H9 (cell line): ENCODE measurements at regions not wholly inside any gene's neighbourhood (a gene's known extent, or its start where the extent isn't known, plus 50 kb on each side); places are given as distances from the start of the nearest gene placed in this dataset.

ENCODE experiments used
- DNase-seq: peaks from one replicate; pipeline ENCODE4 v3.0.0-alpha.2; 2017
- H2AFZ ChIP-seq: one replicate; pipeline ENCODE4 v1.6.1; 2013; ENCODE audit warnings: mild to moderate bottlenecking, low read length, control low read depth, moderate library complexity
- H2AK5ac ChIP-seq: 2 replicates; pipeline ENCODE4 v1.6.1; 2013; ENCODE audit warnings: low read length, control low read depth, mixed read lengths; ENCODE audit not compliant: insufficient read length
- H2BK120ac ChIP-seq: one replicate; pipeline ENCODE4 v1.6.1; 2013; ENCODE audit warnings: low read depth, mild to moderate bottlenecking, low read length, control low read depth, inconsistent platforms; ENCODE audit not compliant: poor library complexity, severe bottlenecking
- H2BK12ac ChIP-seq: 2 replicates; pipeline ENCODE4 v1.6.1; 2013; ENCODE audit warnings: low read length, control low read depth, mixed read lengths, low read depth; ENCODE audit not compliant: insufficient read length
- H2BK15ac ChIP-seq: 2 replicates; pipeline ENCODE4 v1.6.1; 2013; ENCODE audit warnings: low read depth, low read length, control low read depth
- H2BK20ac ChIP-seq: one replicate; pipeline ENCODE4 v1.6.1; 2013; ENCODE audit warnings: low read depth, mild to moderate bottlenecking, low read length, control low read depth, inconsistent platforms; ENCODE audit not compliant: poor library complexity, severe bottlenecking
- H2BK5ac ChIP-seq: 2 replicates; pipeline ENCODE4 v1.6.1; 2013; ENCODE audit warnings: low read length, control low read depth, mixed read lengths; ENCODE audit not compliant: insufficient read length
- H3K14ac ChIP-seq: 2 replicates; pipeline ENCODE4 v1.6.1; 2013; ENCODE audit warnings: low read length, control low read depth; ENCODE audit not compliant: insufficient read depth
- H3K18ac ChIP-seq: 2 replicates; pipeline ENCODE4 v1.6.1; 2013; ENCODE audit warnings: low read depth, mild to moderate bottlenecking, mixed read lengths, low read length, control low read depth; ENCODE audit not compliant: insufficient read length
- H3K23ac ChIP-seq: 2 replicates; pipeline ENCODE4 v1.6.1; 2013; ENCODE audit warnings: low read length, control low read depth, mixed read lengths, low read depth; ENCODE audit not compliant: insufficient read length
- H3K23me2 ChIP-seq: 2 replicates; pipeline ENCODE4 v1.6.1; 2013; ENCODE audit warnings: low read depth, mild to moderate bottlenecking, mixed read lengths, low read length, control low read depth; ENCODE audit not compliant: insufficient read length, poor library complexity, severe bottlenecking
- H3K27ac ChIP-seq: 2 replicates; pipeline ENCODE4 v1.5.1; 2013; ENCODE audit warnings: low read length, control low read depth, mixed read lengths, low read depth; ENCODE audit not compliant: insufficient read length
- H3K27me3 ChIP-seq: 2 replicates; pipeline ENCODE4 v1.6.1; 2013; ENCODE audit warnings: low read length, control low read depth, inconsistent platforms; ENCODE audit not compliant: insufficient read depth
- H3K4ac ChIP-seq: 2 replicates; pipeline ENCODE4 v1.6.1; 2013; ENCODE audit warnings: low read depth, mild to moderate bottlenecking, control low read depth, inconsistent platforms, low read length, moderate library complexity
- H3K4me1 ChIP-seq: 2 replicates; pipeline ENCODE4 v1.6.1; 2013; ENCODE audit warnings: low read length, control low read depth, inconsistent platforms; ENCODE audit not compliant: insufficient read depth
- H3K4me2 ChIP-seq: 2 replicates; pipeline ENCODE4 v1.6.1; 2013; ENCODE audit warnings: low read length, control low read depth, mixed read lengths; ENCODE audit not compliant: insufficient read length, insufficient read depth
- H3K56ac ChIP-seq: 2 replicates; pipeline ENCODE4 v1.6.1; 2013; ENCODE audit warnings: low read depth, mild to moderate bottlenecking, mixed read lengths, low read length, control low read depth; ENCODE audit not compliant: insufficient read length
- H3K79me1 ChIP-seq: 2 replicates; pipeline ENCODE4 v1.6.1; 2013; ENCODE audit warnings: low read depth, mild to moderate bottlenecking, moderate library complexity, low read length, control low read depth, inconsistent platforms; ENCODE audit not compliant: insufficient read depth, poor library complexity, severe bottlenecking
- H3K79me2 ChIP-seq: 2 replicates; pipeline ENCODE4 v1.6.1; 2013; ENCODE audit warnings: low read length, control low read depth, inconsistent platforms; ENCODE audit not compliant: insufficient read depth
- H3K9ac ChIP-seq: 2 replicates; pipeline ENCODE4 v1.6.1; 2013; ENCODE audit warnings: low read length, control low read depth, mixed read lengths; ENCODE audit not compliant: insufficient read length; ENCODE audit errors: extremely low read depth
- H3K9me3 ChIP-seq: one replicate; pipeline ENCODE4 v1.6.1; 2013; ENCODE audit warnings: low read depth, low read length, inconsistent platforms; ENCODE audit not compliant: control insufficient read depth
- H3T11ph ChIP-seq: one replicate; pipeline ENCODE4 v1.6.1; 2013; ENCODE audit warnings: mild to moderate bottlenecking, low read length, control low read depth, inconsistent platforms
- H4K20me1 ChIP-seq: one replicate; pipeline ENCODE4 v1.6.1; 2013; ENCODE audit not compliant: control insufficient read depth, insufficient read length, insufficient read depth
- H4K5ac ChIP-seq: 2 replicates; pipeline ENCODE4 v1.6.1; 2013; ENCODE audit warnings: low read depth, mild to moderate bottlenecking, mixed read lengths, low read length, control low read depth; ENCODE audit not compliant: insufficient read length
- H4K8ac ChIP-seq: replicated peaks from 2 replicates; pipeline ENCODE4 v1.6.1; 2013; ENCODE audit warnings: low read length, control low read depth, mixed read lengths, low read depth; ENCODE audit not compliant: insufficient read length
- H4K91ac ChIP-seq: 2 replicates; pipeline ENCODE4 v1.6.1; 2013; ENCODE audit warnings: low read depth, mild to moderate bottlenecking, moderate library complexity, mixed read lengths, low read length, control low read depth; ENCODE audit not compliant: insufficient read length
- H3K27ac Mint-ChIP-seq, 3 experiments: 2 replicates in 2 of 3; 3 replicates in 1 of 3; pipeline ENCODE4 v1.8.0; 2020 to 2021; ENCODE audit warnings: mixed read lengths in 3 of 3, mild to moderate bottlenecking in 1 of 3, moderate library complexity in 1 of 3
- H3K27me3 Mint-ChIP-seq: 2 replicates; pipeline ENCODE4 v1.8.0; 2021; ENCODE audit warnings: low read depth, mild to moderate bottlenecking, moderate library complexity, mixed read lengths
- H3K36me3 Mint-ChIP-seq, 3 experiments: 2 replicates in 2 of 3; 3 replicates in 1 of 3; pipeline ENCODE4 v1.8.0; 2020 to 2021; ENCODE audit warnings: low read depth in 3 of 3, mixed read lengths in 3 of 3; ENCODE audit not compliant: insufficient read depth in 1 of 3
- H3K4me1 Mint-ChIP-seq, 2 experiments: 2 replicates each; pipeline ENCODE4 v1.8.0; 2020; ENCODE audit warnings: mixed read lengths in 2 of 2
- H3K4me3 Mint-ChIP-seq, 2 experiments: 2 replicates in 1 of 2; 3 replicates in 1 of 2; pipeline ENCODE4 v1.8.0; 2020 to 2021; ENCODE audit warnings: mild to moderate bottlenecking in 2 of 2, mixed read lengths in 2 of 2, moderate library complexity in 1 of 2
- H3K9me3 Mint-ChIP-seq, 2 experiments: 2 replicates in 1 of 2; 3 replicates in 1 of 2; pipeline ENCODE4 v1.8.0; 2020; ENCODE audit warnings: mild to moderate bottlenecking in 2 of 2, mixed read lengths in 2 of 2, moderate library complexity in 1 of 2
- CTCF ChIP-seq: fragments of 200-600 bp; sonication (generic); conservative IDR thresholded peaks from 3 replicates; pipeline ENCODE4 v1.8.0; 2021; ENCODE audit warnings: antibody characterized with exemption, mild to moderate bottlenecking
- WGBS: extraction: QIAGEN DNeasy Blood & Tissue Kit; methylation state at CpG from one replicate; pipeline ENCODE4 v1.1.7; 2013; ENCODE audit warnings: missing lambda C conversion rate, low lambda C conversion rate, mixed read lengths; ENCODE audit not compliant: insufficient read length; ENCODE audit errors: extremely low coverage; 5-methylcytosine and 5-hydroxymethylcytosine counted together

GRCh38 chr9:26470284-26470683, 422.3 kb downstream of the CAAP1 start:
- Histone ChIP-seq H3K18ac (no peak overlapping the region), H3T11ph (no peak overlapping the region), H3K56ac (no peak overlapping the region), H3K14ac (no peak overlapping the region), H4K5ac (no peak overlapping the region), H2BK5ac (no peak overlapping the region), H2BK120ac (no peak overlapping the region), H4K20me1 (no peaks in the 10 kb centered on the region), H3K27me3 (no peaks in the 10 kb centered on the region; the same call in 1 of the 2 replicates), H3K27ac (no peak overlapping the region), H3K4me2 (no peak overlapping the region), H2AFZ (no peak overlapping the region), H3K23me2 (no peaks in the 10 kb centered on the region), H2AK5ac (no peak overlapping the region), H2BK12ac (no peak overlapping the region), H3K4ac (no peak overlapping the region), H2BK15ac (no peak overlapping the region), H2BK20ac (no peak overlapping the region), H3K9me3 (no peaks in the 10 kb centered on the region), H3K79me1 (no peaks in the 10 kb centered on the region), H3K9ac (no peak overlapping the region), H3K23ac (no peak overlapping the region), H4K91ac (no peak overlapping the region), H3K79me2 (no peaks in the 10 kb centered on the region), H4K8ac (no peak overlapping the region), H3K4me1 (no peaks in the 10 kb centered on the region)
- no peak overlapping the region for H3K4me3 Mint-ChIP-seq
- no CpG with 5 or more reads among the region's 2 CpGs for WGBS
- H3K4me1 Mint-ChIP-seq = 0 out of 4 replicates have a peak, but pooled peaks cover 0 to 1% of the 10 kb centered on the region in 2 experiments
- DNase-seq = no peak
- no peak overlapping the region for H3K27ac Mint-ChIP-seq
- H3K36me3 Mint-ChIP-seq = no peaks in the 10 kb centered on the region
- H3K9me3 Mint-ChIP-seq = peaks cover 0 to under 1% of the 10 kb centered on the region in 2 experiments; a peak in 1 of 5 replicates
- no peaks in the 10 kb centered on the region for H3K27me3 Mint-ChIP-seq
- TF ChIP-seq CTCF = no peak
